GM12892 (cell line): ENCODE measurements at regions not wholly inside any gene's neighbourhood (a gene's known extent, or its start where the extent isn't known, plus 50 kb on each side); places are given as distances from the start of the nearest gene placed in this dataset.

ENCODE experiments used
- DNase-seq: peaks from one replicate; pipeline ENCODE4 v3.0.0; 2011; ENCODE audit not compliant: insufficient read length
- FAIRE-seq: peaks from 2 replicates; lab custom pipeline; 2011; peaks lifted over from hg19 to GRCh38; lab: Jason Lieb, UNC
- POLR2A ChIP-seq: IDR thresholded peaks from 2 replicates; pipeline ENCODE4 v1.6.1; 2011; ENCODE audit warnings: low read depth, low read length, control low read depth
- POLR2AphosphoS5 ChIP-seq: IDR thresholded peaks from 2 replicates; pipeline ENCODE4 v1.6.1; 2011; ENCODE audit warnings: low read depth, low read length, control low read depth
- TAF1 ChIP-seq: IDR thresholded peaks from 2 replicates; pipeline ENCODE4 v1.6.1; 2011; ENCODE audit warnings: low read depth, mild to moderate bottlenecking, control low read depth, low read length, borderline replicate concordance

DNA sequence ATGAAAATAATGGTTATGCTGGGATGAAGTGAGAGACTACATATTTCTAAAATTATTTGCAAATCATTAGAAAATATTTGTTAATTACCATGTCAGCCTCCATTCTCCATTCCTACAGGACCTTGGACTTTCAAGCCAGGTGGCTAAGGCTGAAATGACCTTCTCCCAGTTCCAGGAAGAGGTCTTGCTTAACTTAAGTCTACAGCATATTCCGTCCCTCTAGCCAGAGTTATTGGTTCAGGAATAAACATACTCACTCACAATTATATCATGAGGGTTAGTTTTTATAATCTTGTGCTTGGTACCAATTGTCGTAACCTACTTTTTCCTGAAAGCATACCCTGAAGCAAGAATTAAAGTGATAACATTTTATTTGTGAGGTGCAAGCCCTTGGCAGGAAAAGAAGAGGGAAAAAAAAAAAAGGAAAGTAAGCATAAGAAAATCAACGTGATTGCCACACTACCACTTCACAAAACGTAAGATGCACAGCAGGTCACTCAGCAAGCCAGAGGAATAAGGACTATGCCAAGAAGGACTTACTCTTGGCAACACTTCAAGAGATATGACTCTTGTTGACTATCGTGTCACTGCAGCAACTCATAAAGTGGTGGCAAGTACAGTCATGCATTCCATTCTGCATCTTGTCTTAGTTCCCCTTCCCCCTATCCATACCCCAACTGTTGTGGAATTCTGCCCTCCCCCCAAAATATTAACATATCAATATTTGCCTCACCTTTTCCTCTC is 479.1 kb downstream of the MBD2 start:
- no peak for FAIRE-seq
- no peak for DNase-seq
- TF ChIP-seq TAF1 (no peak), POLR2AphosphoS5 (no peak), POLR2A (no peak)

DNA sequence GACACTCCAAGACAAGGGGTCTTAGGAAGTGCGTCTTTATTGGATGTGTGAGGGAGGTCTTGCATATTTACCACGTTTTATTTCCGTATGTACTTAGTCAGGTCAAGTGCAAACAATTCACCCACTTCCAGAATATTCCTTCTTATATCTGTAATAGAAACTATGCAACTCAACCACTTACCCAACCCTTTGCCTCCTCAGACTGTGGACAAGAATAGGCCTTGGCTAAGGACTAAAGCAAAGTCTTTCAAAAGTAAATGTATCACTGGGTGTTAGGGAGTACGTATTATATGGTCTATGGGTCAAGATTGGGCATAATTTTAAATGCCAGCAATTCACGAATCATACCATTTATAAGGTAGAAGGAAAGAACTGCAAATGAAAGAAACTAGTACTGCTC is 484.8 kb downstream of the MBD2 start:
- no peak for DNase-seq
- no peak for FAIRE-seq
- TF ChIP-seq TAF1 = no peak
- TF ChIP-seq POLR2A = no peak
- no peak for TF ChIP-seq POLR2AphosphoS5

DNA sequence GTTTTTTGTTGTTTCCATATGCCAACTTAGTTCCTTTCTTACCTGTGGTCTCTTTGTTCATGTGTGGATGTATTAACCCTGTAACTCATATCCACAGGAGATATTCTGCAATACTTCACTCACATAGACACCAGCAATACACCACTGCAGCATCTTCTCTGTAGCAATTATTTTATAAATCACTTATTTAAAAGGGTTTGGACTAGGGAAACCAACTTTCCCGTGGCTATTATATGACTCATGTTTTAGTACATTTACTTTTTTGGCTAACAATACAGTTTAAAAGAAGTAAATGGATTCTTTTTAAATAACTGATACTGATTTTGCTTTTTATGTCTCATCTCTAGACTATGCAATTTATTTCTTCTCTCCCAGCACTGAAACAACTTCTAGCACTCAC is 488.9 kb downstream of the MBD2 start:
- DNase-seq = no peak
- TF ChIP-seq TAF1 (no peak), POLR2A (no peak), POLR2AphosphoS5 (no peak)
- FAIRE-seq = no peak

DNA sequence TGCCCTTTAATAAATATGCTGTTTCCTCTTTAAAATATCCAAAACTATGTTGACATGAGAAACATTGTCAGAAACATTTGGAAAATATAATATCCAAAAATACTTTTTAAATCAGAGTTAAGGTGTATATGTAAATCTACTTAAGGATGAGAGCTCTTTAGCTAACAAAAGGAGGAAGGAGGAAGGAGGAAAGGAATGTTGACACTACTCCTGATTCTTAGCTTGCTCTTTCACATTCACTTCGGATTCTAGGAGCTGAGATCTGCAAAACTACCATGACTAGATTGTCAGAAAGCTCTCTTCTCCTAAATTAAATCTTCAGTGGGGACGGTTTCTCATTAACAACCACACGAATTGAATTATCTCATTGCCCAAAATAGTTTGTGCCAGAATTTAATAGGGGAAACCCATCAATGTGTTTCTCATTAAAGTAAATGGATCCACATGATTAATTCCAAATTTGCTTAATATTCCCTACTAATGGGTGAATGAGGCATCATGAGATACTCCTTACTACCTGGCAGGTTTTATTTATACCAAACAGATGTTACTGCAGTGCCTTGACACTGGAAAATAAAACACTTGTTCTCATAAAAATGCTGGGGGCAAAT is 509.1 kb downstream of the MBD2 start:
- DNase-seq (no peak), FAIRE-seq (no peak)
- no peak for TF ChIP-seq POLR2AphosphoS5
- TF ChIP-seq POLR2A = no peak
- no peak for TF ChIP-seq TAF1

DNA sequence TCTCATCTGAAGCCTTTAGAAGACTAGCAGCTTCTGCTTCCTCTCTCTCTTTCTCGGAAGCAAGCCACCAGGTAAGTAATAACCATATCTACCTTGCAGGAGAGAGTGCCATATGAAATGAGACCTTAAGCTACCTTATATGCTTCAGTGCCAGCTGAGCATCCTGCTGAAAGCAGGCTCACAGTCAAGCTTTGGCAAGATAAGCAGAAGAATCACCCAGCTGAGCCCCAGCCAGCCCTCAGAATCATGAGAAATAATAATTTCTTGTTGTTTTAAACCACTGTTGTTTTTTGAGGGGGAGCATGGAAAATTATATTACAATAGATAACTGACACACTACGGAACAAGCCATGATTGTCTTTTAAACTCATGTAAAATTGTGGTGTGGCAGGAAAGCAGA is 514.4 kb downstream of the MBD2 start:
- no peak for FAIRE-seq
- no peak for DNase-seq
- TF ChIP-seq POLR2A = no peak

DNA sequence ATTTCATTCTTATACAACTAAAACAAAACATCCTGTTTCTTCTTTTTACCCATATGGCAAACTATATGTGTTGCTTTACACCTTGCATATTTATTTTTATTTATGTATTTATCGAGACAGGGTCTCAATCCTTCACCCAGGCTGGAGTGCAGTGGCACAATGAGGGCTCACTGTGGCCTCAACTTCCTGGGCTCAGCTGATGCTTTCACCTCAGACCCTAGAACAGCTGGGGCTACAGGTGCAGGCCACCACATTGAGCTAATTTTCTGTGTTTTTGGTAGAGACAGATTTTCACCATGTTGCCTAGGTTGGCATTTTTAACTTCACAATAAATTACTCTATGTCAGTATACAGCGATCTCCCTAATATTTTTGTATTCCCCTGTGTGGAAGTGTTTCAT is 522.0 kb downstream of the MBD2 start:
- DNase-seq (no peak), FAIRE-seq (no peak)
- no peak for TF ChIP-seq POLR2AphosphoS5
- TF ChIP-seq POLR2A = no peak
- TF ChIP-seq TAF1 = no peak

DNA sequence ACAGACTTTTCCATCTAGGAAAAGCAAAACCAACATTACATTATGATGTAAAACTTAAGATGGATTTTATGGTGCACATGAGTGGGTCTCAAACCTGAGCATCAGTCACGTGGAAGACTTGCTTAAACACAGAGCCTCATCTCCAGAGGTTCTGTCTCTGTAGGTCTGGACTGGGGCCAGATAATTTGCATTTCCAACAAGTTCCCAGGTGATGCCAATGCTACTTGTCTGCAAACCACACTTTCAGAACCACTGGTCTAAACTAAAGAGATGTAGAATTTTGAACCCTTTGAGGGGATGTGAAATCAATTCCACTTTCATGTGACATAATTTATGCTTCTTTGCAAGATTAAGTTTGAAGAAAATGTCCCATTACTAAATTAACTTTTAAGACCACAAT is 522.8 kb downstream of the MBD2 start:
- no peak for FAIRE-seq
- no peak for DNase-seq
- TF ChIP-seq POLR2A (no peak), TAF1 (no peak), POLR2AphosphoS5 (no peak)

DNA sequence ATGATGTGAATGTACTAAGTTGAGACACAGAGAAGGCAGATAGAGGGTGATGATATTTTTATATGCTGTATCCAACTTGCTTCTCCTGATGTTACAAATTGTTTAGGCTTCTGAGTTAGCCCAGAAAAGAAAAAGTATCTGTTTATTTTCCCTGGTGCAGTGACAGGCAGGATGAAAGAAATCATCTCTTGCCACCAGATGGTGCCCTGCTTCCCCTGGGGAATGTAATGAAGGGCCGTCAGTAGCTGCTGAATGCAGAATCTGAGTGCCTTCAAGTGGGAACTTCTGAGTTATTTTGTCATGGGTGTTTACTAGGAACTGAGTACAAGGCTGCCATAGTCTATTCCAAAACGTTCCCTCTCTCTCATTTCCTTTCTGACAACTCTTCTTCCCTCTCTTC is 525.6 kb downstream of the MBD2 start:
- TF ChIP-seq POLR2AphosphoS5 (no peak), POLR2A (no peak)
- FAIRE-seq = no peak
- DNase-seq = no peak

DNA sequence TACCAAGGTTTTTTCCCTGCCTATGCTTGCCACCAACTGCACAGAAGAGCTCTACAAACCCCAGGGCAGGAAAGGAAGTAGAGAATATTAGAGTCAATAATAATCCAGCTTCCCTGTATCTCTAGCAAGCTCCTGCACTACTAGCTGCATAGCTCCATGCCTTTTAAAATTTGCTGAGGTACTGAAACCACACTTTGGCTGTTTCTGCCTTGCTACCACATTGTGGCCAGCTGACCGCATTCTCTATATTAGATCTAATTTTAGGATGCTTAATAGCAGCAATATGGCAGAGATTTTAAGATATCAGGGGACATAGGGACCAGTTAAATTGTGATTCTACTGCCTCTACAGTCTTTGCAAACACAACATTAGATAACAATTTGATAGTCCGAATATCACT is 534.6 kb downstream of the MBD2 start:
- no peak for FAIRE-seq
- TF ChIP-seq POLR2A (no peak), TAF1 (no peak), POLR2AphosphoS5 (no peak)

DNA sequence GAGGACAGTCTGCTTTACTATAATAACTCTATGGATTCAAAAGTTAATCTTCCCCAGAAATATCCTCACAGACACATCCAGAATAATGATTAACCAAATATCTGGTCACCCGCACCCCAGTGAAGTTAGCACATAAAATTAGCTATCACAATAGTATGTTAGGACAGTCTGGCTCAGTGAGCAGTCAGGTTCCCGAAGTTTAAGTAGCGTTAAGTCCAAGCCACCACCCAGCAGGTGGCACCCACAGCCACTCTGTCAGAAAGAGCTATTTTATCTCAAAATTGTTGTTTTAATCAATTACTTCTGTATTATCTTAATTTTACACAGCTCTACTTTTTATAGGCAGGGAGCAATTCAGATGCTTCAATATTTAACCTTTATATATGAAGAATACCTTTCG is 537.5 kb downstream of the MBD2 start:
- DNase-seq (no peak), FAIRE-seq (no peak)
- no peak for TF ChIP-seq TAF1
- TF ChIP-seq POLR2A = no peak
- no peak for TF ChIP-seq POLR2AphosphoS5

More for the DNA sequence above, 534.6 kb downstream of the MBD2 start:
- no peak for DNase-seq

DNA sequence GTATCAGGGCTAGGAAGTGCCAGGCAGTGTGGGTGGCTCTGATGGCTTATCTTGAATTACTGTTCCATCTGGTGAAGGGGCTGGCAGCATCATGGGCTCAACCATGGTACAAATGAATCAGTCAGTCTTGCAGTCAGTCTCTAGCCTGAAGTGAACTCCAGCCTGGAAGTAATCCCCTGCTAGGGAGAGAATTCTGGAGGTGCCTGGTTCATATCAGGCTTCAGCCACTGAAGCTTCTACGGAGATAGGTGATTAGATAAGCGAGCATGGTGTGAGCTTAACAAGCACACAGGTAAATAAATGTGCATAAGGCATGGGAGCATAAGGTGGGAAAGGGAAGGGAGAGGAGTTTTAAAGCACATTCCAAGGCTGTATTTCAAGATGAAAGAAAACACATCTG is 541.7 kb downstream of the MBD2 start:
- FAIRE-seq (no peak), DNase-seq (no peak)
- TF ChIP-seq POLR2A = no peak
- no peak for TF ChIP-seq TAF1
- no peak for TF ChIP-seq POLR2AphosphoS5

DNA sequence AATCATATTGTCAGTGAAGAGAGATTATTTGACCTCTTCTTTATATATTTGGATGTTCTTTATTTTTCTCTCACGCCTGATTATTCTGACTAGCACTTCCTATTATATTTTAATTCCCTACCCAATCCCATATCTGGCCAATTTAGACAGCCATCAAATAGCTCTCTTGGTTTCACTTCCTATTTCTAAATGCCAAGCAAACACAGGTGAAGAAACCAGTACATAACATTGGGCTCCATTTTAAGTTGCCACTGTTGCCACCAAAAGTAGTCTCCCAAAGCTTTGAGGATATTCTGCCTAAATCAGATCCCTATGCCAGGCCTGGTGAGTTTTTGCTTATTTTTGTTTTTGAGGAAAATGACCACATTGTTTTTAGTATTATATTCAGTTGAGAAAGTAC is 547.0 kb downstream of the MBD2 start:
- FAIRE-seq = no peak

DNA sequence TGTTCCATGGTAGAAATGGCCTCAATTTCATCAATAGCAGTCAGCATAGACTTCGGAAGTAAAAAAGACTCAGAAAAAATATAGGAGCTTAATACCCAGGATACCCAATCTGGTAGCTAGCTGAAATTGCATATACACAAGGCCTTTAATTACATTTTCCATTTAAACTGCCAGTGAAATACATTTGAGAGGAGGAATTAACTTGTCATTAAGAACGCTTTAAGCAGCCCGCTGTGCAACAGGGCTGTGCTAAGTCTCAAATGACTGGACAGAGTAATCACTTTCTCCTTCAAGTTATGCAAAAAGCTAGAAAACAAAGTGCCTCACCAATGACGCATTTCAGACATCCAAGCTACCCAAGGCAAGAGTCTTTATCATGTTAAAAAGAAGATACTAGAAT is 558.8 kb downstream of the MBD2 start:
- TF ChIP-seq TAF1 (no peak), POLR2AphosphoS5 (no peak), POLR2A (no peak)
- DNase-seq = no peak

More for the DNA sequence above, 547.0 kb downstream of the MBD2 start:
- no peak for DNase-seq
- TF ChIP-seq POLR2A (no peak), TAF1 (no peak), POLR2AphosphoS5 (no peak)

More for the DNA sequence above, 558.8 kb downstream of the MBD2 start:
- no peak for FAIRE-seq
